Psoas muscle (tissue), 7 donors: ENCODE measurements at regions not wholly inside any gene's neighbourhood (a gene's known extent, or its start where the extent isn't known, plus 50 kb on each side); places are given as distances from the start of the nearest gene placed in this dataset.

Experiments used
- ATAC-seq, 4 donors: fragments of 200-7000 bp; cut with Tn5 transposase; one replicate each; pipeline ENCODE4 v1.9.1; 2020; ENCODE audit warnings: moderate library complexity in 3 of 4, mild to moderate bottlenecking in 2 of 4
- DNase-seq, 2 donors: peaks; one replicate each; pipeline ENCODE4 v3.0.0-alpha.2; 2020
- H3K27ac ChIP-seq: fragments of 200-600 bp; one replicate; pipeline ENCODE4 v1.8.0; 2022
- H3K27me3 ChIP-seq, 3 donors: fragments of 200-600 bp in 1 of 3; one replicate each; pipeline versions ENCODE4 v1.6.1 to v1.8.0; 2013 to 2022; ENCODE audit warnings: low read length in 2 of 3, mild to moderate bottlenecking in 2 of 3, moderate library complexity in 1 of 3; ENCODE audit not compliant: insufficient read depth in 3 of 3
- H3K36me3 ChIP-seq, 2 donors: fragments of 200-600 bp in 1 of 2; one replicate each; pipeline versions ENCODE4 v1.6.1 to v1.8.0; 2013 to 2022; ENCODE audit warnings: low read depth in 1 of 2, mild to moderate bottlenecking in 1 of 2, moderate library complexity in 1 of 2; ENCODE audit not compliant: insufficient read depth in 1 of 2
- H3K4me1 ChIP-seq: fragments of 200-600 bp; one replicate; pipeline ENCODE4 v1.8.0; 2022
- H3K4me3 ChIP-seq: fragments of 200-600 bp; one replicate; pipeline ENCODE4 v1.8.0; 2022; ENCODE audit warnings: mild to moderate bottlenecking
- H3K9me3 ChIP-seq: fragments of 200-600 bp; one replicate; pipeline ENCODE4 v1.8.0; 2022
- WGBS, 3 donors: extraction: QIAGEN DNeasy Blood & Tissue Kit; methylation state at CpG; one replicate each; pipeline versions ENCODE4 v1.1.6 to v1.1.7; 2013; 5-methylcytosine and 5-hydroxymethylcytosine counted together
- intact Hi-C, 2 donors: fragments of 100-400 bp; cut with DNase I; formaldehyde crosslinking; loops; one replicate each; pipeline versions ENCODE4 v1.11.0 to v1.14.2; 2022
- TF ChIP-seq, protein P1 (sequence below): fragments of 200-600 bp; IDR thresholded peaks from one replicate; pipeline ENCODE4 v1.8.0; 2022; ENCODE audit warnings: antibody characterized with exemption
- donor health status: healthy with polysubstance abuse.
- donor health status: DM: no; HTN: no; CAD: no; lungs with moderate emphysema.
- donor health status: Bipolar disorder and iron deficiency.
- donor health status: healthy.
- donor health status: DM: yes; HTN: yes; CAD: no.
- donor health status: DM: no; HTN: no; CAD: no.
- donor health status: DM: yes; HTN: yes; CAD: no.

DNA sequence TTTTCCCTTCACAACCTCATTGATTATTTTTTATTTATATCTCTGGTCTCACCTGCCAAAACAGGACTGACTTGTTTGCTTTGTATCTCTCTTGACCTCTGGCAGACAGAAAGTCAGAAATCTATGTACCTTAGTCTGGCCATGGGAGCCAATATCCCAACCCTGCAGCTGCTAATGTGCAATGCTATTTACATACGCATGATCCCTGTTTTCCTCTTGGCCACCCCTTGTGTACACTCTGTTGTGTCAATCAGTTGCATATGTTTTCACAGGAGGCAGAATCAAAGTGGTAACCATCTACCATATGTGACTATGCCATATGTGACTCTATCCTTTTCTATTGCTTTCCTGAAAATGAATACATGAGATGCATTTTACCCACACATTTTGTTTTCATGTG lies 688.8 kb downstream of the PLA2G4A start:
- Histone ChIP-seq H3K27me3 (no peaks in the 10 kb centered on the region), H3K4me1 (no peaks in the 10 kb centered on the region), H3K27ac (no peak overlapping the region), H3K4me3 (no peak overlapping the region), H3K36me3 (no peaks in the 10 kb centered on the region), H3K9me3 (peaks cover 4% of the 10 kb centered on the region)
- intact Hi-C loops = no loop called here
- no peak for DNase-seq
- no peak for ATAC-seq
- WGBS, 3 donors = 64 to 84% (median 71%) methylated on average over 1 of the region's 1 CpG
- TF ChIP-seq, protein P1, sequence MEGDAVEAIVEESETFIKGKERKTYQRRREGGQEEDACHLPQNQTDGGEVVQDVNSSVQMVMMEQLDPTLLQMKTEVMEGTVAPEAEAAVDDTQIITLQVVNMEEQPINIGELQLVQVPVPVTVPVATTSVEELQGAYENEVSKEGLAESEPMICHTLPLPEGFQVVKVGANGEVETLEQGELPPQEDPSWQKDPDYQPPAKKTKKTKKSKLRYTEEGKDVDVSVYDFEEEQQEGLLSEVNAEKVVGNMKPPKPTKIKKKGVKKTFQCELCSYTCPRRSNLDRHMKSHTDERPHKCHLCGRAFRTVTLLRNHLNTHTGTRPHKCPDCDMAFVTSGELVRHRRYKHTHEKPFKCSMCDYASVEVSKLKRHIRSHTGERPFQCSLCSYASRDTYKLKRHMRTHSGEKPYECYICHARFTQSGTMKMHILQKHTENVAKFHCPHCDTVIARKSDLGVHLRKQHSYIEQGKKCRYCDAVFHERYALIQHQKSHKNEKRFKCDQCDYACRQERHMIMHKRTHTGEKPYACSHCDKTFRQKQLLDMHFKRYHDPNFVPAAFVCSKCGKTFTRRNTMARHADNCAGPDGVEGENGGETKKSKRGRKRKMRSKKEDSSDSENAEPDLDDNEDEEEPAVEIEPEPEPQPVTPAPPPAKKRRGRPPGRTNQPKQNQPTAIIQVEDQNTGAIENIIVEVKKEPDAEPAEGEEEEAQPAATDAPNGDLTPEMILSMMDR = no peak

DNA sequence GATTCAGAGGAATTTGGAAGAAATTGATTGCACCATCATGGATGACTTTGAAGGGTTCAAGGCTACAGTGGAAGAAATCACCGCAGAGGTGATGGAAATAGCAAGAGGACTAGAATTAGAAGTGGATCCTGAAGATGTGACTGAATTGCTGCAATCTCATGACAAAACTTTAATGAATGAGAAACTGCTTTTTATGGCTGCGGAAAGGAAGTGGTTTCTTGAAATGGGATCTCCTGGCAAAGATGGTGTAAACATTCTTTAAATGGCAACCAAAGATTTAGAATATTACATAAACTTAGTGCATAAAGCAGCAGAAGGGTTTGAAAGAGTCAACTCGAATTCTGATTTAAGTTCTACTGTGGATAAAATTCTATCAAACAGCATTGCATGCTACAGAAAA lies 698.6 kb downstream of the PLA2G4A start:
- WGBS, 3 donors = 85 to 88% (median 86%) methylated on average over 3 of the region's 3 CpGs
- Histone ChIP-seq H3K27me3 (no peaks in the 10 kb centered on the region), H3K4me3 (no peak overlapping the region), H3K36me3 (no peaks in the 10 kb centered on the region), H3K9me3 (no peaks in the 10 kb centered on the region), H3K27ac (no peak overlapping the region), H3K4me1 (no peaks in the 10 kb centered on the region)
- DNase-seq = no peak
- intact Hi-C loops = no loop called here
- ATAC-seq = no peak
- TF ChIP-seq, protein P1 = no peak

DNA sequence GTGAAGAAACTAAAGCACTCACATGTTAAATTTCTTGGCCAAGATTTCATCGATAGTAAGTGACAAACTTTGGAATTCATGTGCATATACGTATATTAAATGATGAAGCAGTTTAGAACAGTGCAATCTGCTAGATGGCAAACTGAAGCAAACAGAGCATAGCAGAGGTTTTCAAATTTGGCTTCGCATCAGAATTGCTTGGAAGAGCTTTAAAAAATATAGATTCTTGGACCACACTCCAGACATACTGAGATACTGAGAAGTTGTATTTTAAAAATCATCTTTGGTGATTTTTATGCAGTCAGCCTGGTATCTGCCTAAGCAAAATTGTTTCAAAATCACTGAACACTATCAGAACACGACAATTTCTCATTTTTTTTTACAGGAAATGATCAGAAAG lies 709.2 kb downstream of the PLA2G4A start:
- Histone ChIP-seq H3K4me3 (no peak overlapping the region), H3K27me3 (no peaks in the 10 kb centered on the region), H3K36me3 (no peaks in the 10 kb centered on the region), H3K4me1 (no peaks in the 10 kb centered on the region), H3K27ac (no peak overlapping the region), H3K9me3 (peaks cover 5% of the 10 kb centered on the region)
- WGBS, 3 donors = 52 to 66% (median 62%) methylated on average over 4 of the region's 4 CpGs
- no peak for DNase-seq
- ATAC-seq = no peak
- intact Hi-C loops = no loop called here
- TF ChIP-seq, protein P1 = no peak

DNA sequence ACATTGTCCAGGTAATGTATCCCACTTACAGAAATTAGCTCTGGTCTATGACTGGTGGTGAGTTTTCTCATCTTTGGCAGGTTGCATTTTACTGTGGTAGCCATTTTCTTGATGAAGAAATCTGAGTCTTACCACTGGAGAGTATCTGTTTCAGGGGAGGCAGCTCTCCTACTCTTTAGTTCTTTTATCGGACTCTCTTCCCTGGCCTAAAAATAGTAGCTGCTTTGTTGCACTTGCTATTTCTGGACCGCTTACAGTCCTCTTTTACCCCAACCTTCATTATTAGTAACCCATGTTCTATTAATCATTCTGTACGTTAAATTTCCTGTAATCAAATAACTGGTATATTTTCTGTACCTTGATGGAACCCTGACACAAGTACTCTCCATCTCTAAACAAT lies 720.8 kb downstream of the PLA2G4A start:
- TF ChIP-seq, protein P1 = no peak
- no peaks in the 10 kb centered on the region for H3K4me1 ChIP-seq
- no peak overlapping the region for H3K4me3 ChIP-seq
- no peaks in the 10 kb centered on the region for H3K27me3 ChIP-seq
- no peaks in the 10 kb centered on the region for H3K9me3 ChIP-seq
- WGBS, 3 donors = 76 to 85% (median 83%) methylated on average over 3 of the region's 3 CpGs
- DNase-seq = no peak
- no peak overlapping the region for H3K27ac ChIP-seq
- H3K36me3 ChIP-seq = no peaks in the 10 kb centered on the region
- ATAC-seq = no peak
- intact Hi-C loops = no loop called here

DNA sequence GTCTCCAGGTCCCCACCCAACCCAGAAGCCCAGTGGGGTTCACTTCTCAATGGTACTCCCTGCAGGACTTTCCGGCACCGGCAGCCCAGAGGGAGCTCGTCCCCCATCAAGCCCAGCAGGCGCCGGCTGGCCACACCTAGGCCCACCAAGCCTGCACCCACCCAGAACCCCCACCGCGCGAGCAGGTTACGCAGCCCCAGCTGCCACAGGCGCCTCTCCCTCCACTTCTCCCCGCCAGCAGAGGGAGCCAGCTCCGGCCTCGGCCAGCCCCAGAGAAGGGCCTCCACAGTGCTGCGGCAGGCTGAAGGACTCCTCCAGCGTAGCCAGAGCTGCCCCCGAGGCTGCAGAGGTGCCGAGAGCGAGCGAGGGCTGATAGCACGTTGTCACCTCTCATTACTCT lies 722.3 kb downstream of the PLA2G4A start:
- Histone ChIP-seq H3K9me3 (no peaks in the 10 kb centered on the region), H3K27ac (no peak overlapping the region), H3K4me3 (no peak overlapping the region), H3K36me3 (no peaks in the 10 kb centered on the region), H3K27me3 (no peaks in the 10 kb centered on the region), H3K4me1 (no peaks in the 10 kb centered on the region)
- 94 to 95% (median 94%) methylated on average over 20 of the region's 20 CpGs for WGBS, 3 donors
- intact Hi-C loops = no loop called here
- no peak for ATAC-seq
- DNase-seq = peak in 1 of 2 donors; percentile 47
- TF ChIP-seq, protein P1 = no peak
